Frontal cortex (tissue), 3 donors: ENCODE measurements at regions not wholly inside any gene's neighbourhood (a gene's known extent, or its start where the extent isn't known, plus 50 kb on each side); places are given as distances from the start of the nearest gene placed in this dataset.
A peak's percentile ranks its signal among the peaks of the same experiment; 100 is the strongest.
"Not testable (repeated sequence)": the region's sequence is repeated elsewhere in the genome, so short reads cannot be mapped to it uniquely, and the experiment has no call there.

Source experiments
- DNase-seq, 2 donors: peaks; one replicate each; pipeline ENCODE4 v3.0.0; 2012; ENCODE audit warnings: low spot score in 2 of 2
- FAIRE-seq: peaks from 2 replicates; lab custom pipeline; 2012; peaks lifted over from hg19 to GRCh38; lab: Jason Lieb, UNC
- donor health status: control.
- donor health status: control.
- donor health status: control.

GRCh38 chr14:83280719-83281118 lies 1747.1 kb upstream of the SEL1L start:
- DNase-seq (no peak), FAIRE-seq (no peak)

- DNase-seq (no peak), FAIRE-seq (no peak)
Measured at GRCh38 chr14:83282706-83283105, 1749.1 kb upstream of the SEL1L start.

- no peak for FAIRE-seq
Measured at GRCh38 chr14:83287300-83287699, 1753.6 kb upstream of the SEL1L start.

GRCh38 chr14:83289390-83289789 lies 1755.7 kb upstream of the SEL1L start:
- no peak for DNase-seq
- no peak for FAIRE-seq

More at GRCh38 chr14:83287300-83287699, 1753.6 kb upstream of the SEL1L start:
- DNase-seq: no peak

GRCh38 chr14:83289896-83290295 lies 1756.2 kb upstream of the SEL1L start:
- DNase-seq (no peak), FAIRE-seq (no peak)

GRCh38 chr14:83290447-83290846 lies 1756.8 kb upstream of the SEL1L start:
- FAIRE-seq (no peak), DNase-seq (no peak)

GRCh38 chr14:83291714-83292113 lies 1758.1 kb upstream of the SEL1L start:
- FAIRE-seq (no peak), DNase-seq (no peak)

GRCh38 chr14:83294941-83295340 lies 1761.3 kb upstream of the SEL1L start:
- FAIRE-seq (no peak), DNase-seq (no peak)

GRCh38 chr14:83297361-83297760 lies 1763.7 kb upstream of the SEL1L start:
- no peak for FAIRE-seq
- DNase-seq: no peak

GRCh38 chr14:83298016-83298415 lies 1764.4 kb upstream of the SEL1L start:
- not testable (repeated sequence) for FAIRE-seq, DNase-seq

GRCh38 chr14:83300476-83301064 lies 1766.9 kb upstream of the SEL1L start:
- no peak for FAIRE-seq
- peak in 1 of 2 donors; percentile 3 for DNase-seq

GRCh38 chr14:83301791-83302190 lies 1768.1 kb upstream of the SEL1L start:
- DNase-seq (no peak), FAIRE-seq (no peak)

- DNase-seq (no peak), FAIRE-seq (no peak)
Measured at GRCh38 chr14:83309211-83309610, 1775.6 kb upstream of the SEL1L start.

- no peak for FAIRE-seq
Measured at GRCh38 chr14:83309833-83310232, 1776.2 kb upstream of the SEL1L start.

GRCh38 chr14:83312511-83312910 lies 1778.9 kb upstream of the SEL1L start:
- no peak for FAIRE-seq
- no peak for DNase-seq

More at GRCh38 chr14:83309833-83310232, 1776.2 kb upstream of the SEL1L start:
- DNase-seq: no peak

- no peak for DNase-seq
- FAIRE-seq: no peak
Measured at GRCh38 chr14:83314764-83315163, 1781.1 kb upstream of the SEL1L start.

- DNase-seq: no peak
- no peak for FAIRE-seq
Measured at GRCh38 chr14:83316356-83316755, 1782.7 kb upstream of the SEL1L start.

GRCh38 chr14:83320837-83321236 lies 1787.2 kb upstream of the SEL1L start:
- DNase-seq (no peak), FAIRE-seq (no peak)

- FAIRE-seq: no peak
Measured at GRCh38 chr14:83331513-83331912, 1797.9 kb upstream of the SEL1L start.

GRCh38 chr14:83342590-83342989 lies 1808.9 kb upstream of the SEL1L start:
- no peak for DNase-seq
- no peak for FAIRE-seq

More at GRCh38 chr14:83331513-83331912, 1797.9 kb upstream of the SEL1L start:
- DNase-seq: no peak

GRCh38 chr14:83347874-83348273 lies 1814.2 kb upstream of the SEL1L start:
- FAIRE-seq (no peak), DNase-seq (no peak)

- FAIRE-seq: no peak
- no peak for DNase-seq
Measured at GRCh38 chr14:83355609-83356008, 1822.0 kb upstream of the SEL1L start.
